ENCODE measurements at regions not wholly inside any gene's neighbourhood (a gene's known extent, or its start where the extent isn't known, plus 50 kb on each side); places are given as distances from the start of the nearest gene placed in this dataset.

DNA sequence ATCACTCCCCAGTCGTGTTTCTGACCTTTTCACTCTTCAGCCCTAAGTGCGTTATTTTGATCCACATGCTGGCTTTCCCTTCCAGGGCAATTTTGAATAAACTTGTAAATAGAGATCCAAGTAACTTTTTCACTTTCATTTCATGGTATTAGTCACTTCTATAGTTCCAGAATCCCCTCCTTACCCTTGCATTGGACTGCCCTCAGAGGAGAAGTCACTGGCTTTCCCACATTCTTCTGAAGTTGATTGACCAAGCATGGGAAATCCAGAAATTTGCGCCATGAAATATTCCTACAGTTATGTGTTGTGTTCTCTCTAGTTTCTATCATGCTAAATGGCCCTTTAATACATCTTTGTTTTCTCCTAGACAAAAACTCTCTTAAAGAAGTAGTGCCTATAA lies 177.3 kb upstream of the GORAB start (continued):
- TF ChIP-seq KDM1A (IDR thresholded peaks at IDR 0.05; ENCODE audit: borderline replicate concordance, low read length) (no peak), TCF12 (IDR thresholded peaks at IDR 0.05; ENCODE audit: low read depth, low read length) (no peak), NRF1 (IDR thresholded peaks at IDR 0.05; ENCODE audit: low read depth, low read length) (no peak), BCL11A (IDR thresholded peaks at IDR 0.05; ENCODE audit: low read depth in 2 of 2, low read length in 2 of 2) (no peak)
- TF ChIP-seq, protein P1, sequence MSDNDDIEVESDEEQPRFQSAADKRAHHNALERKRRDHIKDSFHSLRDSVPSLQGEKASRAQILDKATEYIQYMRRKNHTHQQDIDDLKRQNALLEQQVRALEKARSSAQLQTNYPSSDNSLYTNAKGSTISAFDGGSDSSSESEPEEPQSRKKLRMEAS (IDR thresholded peaks at IDR 0.05), result no peak

Data from H1 (cell line).